Gastroesophageal sphincter (tissue), 3 donors: ENCODE measurements at regions not wholly inside any gene's neighbourhood (a gene's known extent, or its start where the extent isn't known, plus 50 kb on each side); places are given as distances from the start of the nearest gene placed in this dataset.

ENCODE experiments used
- CTCF ChIP-seq, 4 experiments: fragments of 200-600 bp in 2 of 4; fragments of 450-650 bp in 2 of 4; sonication (generic) in 1 of 4; IDR thresholded peaks; one replicate each; pipeline ENCODE4 v1.5.1; 2017 to 2019; ENCODE audit warnings: antibody characterized with exemption in 4 of 4, mild to moderate bottlenecking in 2 of 4, moderate library complexity in 2 of 4
- EP300 ChIP-seq: sonication (generic); formaldehyde crosslinking; IDR thresholded peaks from one replicate; pipeline ENCODE4 v1.6.1; 2017; ENCODE audit warnings: antibody characterized with exemption, mild to moderate bottlenecking
- POLR2AphosphoS5 ChIP-seq: sonication (generic); formaldehyde crosslinking; IDR thresholded peaks from one replicate; pipeline ENCODE4 v1.6.1; 2017; ENCODE audit warnings: antibody characterized with exemption

- TF ChIP-seq CTCF (IDR thresholded peaks at IDR 0.05) (peak; percentile 48 to 82 (median 70)), POLR2AphosphoS5 (no peak), EP300 (no peak)
Measured at GRCh38 chr10:21278491-21279216, 246.8 kb downstream of the SKIDA1 start.
